Activated CD4-positive, alpha-beta T cell treated with anti-CD3 and anti-CD28 coated beads, Interleukin-2, amount 50 U/mL, for 24 hours (primary cell): ENCODE measurements at regions not wholly inside any gene's neighbourhood (a gene's known extent, or its start where the extent isn't known, plus 50 kb on each side); places are given as distances from the start of the nearest gene placed in this dataset.

ENCODE experiments used
- DNase-seq, 2 donors: peaks; one replicate each; pipeline ENCODE4 v3.0.0-alpha.2; 2020; ENCODE audit warnings: low read depth in 1 of 2, low spot score in 1 of 2

DNA sequence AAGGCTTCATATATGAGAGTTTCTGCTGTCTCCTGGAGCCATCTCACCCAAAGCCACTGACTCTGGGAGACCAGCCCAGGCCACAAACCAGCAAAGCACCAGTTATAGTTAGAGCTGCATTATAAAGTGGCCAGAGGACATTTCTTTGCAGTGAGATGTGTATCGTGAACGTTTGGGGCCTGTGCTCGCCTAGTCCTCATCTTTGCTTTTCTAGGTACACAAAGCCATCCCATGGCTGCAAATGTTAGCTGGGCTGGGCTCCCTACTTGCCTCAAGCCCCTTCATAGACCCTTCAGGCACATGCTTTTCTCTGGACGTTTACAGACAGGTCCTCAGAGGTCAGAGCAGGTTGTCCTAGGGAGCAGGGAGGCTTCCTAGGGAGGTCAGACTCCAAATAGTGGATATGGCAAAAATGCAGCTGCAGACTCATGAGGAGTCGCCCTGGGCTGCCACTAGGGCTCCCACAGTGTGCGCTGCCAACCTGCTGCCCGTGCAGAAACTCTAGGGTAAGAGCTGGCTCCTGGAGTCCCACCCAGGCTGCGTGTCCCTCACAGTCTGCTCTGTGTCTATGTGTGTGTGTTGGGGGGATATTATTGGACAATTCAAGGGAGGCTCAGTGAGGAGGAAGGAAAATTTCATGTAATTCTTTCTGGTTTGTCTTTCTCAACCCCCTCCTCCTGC lies 141.0 kb downstream of the RPIA start:
- no peak for DNase-seq

DNA sequence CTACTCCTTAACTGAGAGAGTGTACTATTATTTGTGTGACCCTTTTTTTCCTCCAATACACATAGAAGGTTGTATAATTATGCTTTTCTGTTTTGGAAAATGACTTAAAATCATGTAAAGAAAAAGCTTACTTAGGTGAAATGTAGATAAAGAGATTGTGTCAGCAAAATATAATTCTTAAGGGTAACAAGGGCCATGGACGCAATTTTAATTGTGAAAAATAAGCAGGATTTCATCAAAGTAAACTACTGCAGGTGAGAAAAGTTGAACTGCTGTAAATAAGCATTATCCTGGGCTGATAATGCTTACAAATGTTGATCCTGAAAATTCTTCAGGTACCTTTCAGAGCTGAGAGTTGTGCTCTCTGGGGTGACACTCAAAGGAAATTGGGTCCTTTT lies 141.5 kb downstream of the RPIA start:
- no peak for DNase-seq

DNA sequence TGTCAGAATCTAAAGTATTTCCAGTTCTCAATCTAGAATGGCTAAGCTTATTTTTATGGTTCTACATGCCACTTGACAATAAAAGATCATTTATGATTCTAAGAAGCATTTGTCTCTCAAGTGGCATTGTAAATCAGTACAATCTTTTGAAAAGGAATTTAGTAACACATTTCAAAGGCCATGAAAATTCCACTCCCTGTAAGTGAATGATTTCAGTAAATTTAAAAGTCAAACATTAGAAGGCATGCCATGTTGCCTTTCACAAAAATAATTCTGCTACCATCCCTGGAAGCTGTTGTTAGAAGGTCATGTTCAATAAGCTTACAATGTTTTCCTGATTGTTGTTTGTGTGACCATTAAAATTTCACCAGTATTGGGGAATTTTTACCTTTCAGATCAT lies 142.9 kb downstream of the RPIA start:
- DNase-seq = no peak

DNA sequence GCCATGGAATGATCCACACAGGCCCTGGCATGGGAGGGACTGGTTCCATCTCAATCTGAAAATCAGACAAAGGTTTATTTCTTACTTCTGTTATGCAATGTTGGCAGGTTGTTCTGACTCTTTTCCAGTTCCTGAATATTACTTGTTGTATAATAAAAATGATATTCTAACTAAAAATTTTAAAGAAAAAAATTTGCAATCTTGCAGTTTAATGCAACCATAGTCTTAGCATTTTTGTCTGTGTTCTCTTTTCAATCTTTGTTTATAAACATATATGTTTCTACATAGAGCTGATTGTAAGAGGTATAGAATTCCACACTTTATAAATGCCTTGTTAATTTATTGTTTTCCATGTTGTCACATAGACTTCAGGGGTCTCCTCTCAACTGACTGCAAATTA lies 143.4 kb downstream of the RPIA start:
- DNase-seq = no peak

DNA sequence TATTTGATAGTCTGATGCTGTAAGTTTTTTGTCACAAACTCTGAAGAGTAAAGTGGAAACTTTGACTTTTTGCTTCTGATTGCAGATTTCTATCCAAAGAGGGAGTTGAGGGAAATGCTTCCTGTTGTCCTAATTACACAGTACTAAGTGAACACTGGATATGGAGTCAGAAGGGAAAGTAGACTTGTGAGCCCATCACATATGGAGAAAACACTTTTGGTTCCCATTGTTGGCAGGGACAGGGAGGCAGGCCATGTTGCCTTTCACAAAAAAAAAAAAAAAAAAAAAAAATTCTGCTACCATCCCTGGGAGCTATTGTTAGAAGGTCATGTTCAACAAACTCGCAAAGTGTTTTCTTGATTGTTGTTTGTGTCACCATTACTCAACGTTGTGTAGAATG lies 144.3 kb downstream of the RPIA start:
- no peak for DNase-seq

DNA sequence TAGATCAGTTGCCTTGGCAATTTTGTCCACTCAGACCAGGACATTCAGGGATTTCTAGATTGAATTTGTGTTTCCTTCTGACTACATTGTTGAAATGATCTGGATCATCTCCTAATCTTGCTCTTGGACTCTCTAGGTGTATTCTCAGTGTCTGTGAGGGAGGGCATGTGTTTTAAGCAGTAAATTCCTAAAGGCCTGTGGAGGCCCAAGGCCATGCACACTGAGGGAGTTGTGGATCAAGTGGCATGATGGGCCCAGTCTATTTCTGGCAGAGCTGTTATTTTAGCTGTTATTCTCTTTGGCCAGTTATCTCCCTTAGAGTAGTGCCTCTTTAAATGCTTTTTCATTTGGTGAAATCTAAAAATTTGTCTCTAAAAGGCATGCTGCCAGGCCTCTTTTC lies 144.9 kb downstream of the RPIA start:
- no peak for DNase-seq

DNA sequence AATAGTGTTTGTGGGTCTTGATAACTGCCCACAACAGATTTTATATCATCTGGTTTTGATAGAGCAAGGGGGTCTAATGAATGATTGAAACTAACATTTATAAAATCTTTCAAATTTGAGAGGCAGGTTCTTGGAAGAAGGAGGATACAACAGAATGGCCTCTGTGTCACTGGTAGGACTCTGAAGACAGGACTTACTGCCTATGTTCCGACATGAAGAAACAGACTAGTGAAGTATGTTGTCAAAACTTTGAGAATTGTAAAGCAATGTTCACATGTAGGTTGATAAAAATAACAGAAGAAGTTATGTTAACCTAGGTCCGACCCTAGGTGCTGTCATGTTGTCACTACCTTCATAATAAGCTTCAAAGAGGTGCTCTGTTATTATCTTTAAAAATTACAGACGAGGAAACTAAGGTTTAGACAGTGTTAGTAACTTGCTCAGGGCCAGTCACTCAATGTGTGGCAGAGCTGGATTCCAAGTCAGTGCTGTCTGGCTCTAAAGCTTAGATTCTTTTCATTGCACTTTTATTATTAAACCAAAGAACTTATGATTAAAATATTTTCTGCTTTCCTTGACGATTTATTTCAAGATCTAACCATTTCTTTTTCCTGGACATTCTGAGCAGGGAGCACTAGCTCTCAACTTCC lies 146.2 kb downstream of the RPIA start:
- no peak for DNase-seq

DNA sequence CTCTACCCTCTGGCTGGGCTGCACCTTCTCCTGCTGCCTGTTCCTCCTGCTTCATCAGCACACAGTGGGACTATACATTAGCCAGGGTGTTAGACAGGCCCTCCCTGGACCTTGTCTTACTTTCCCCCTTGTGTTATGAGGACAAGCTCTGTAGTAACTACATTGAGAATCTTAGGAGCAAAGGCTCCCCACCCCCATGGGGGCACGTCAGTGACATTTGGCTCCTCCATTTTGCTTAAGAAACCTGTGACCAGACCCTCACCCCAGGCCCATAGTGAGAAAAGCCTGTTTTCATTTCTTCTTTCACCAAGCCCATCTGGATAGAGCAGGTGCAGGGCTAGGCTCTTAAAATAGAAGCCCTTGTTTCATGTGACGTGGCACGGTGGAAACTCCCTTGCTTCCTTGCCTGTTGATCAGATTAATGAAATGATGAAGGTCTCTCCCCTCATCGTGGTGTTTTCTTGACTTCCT lies 146.7 kb downstream of the RPIA start:
- DNase-seq = no peak

DNA sequence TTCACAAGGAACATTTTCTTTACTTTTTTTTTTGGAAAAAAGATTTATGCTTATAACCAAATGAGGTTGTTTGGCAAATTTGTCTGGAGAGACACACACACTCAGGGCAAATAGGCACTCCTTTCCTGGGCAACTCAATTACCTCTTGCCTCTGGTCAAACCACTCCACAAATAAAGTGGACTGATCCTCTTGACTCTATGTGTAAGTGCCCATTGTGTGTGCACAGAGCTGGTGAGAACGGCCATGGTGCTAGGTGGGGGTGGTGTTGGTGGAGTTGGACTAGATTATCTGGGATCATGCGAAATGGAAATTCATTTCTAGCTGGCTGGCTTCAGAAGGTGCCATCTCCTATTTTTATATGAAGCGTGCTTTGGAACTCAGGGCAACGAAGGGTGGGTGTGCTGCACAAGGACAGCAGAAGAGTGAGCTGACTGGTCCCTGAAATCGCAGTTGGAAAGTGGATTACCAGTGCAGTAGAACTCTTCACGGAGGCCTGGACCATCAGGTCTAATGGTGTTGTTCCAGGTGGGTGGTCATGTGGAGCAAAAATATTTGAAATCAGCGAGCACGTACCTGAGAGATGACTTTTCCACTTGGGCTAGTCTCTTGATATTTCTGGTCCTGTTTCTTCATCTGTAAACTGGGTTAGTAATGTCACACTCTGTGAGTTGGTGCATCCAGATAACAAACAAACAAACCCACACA lies 149.9 kb downstream of the RPIA start:
- DNase-seq = no peak

DNA sequence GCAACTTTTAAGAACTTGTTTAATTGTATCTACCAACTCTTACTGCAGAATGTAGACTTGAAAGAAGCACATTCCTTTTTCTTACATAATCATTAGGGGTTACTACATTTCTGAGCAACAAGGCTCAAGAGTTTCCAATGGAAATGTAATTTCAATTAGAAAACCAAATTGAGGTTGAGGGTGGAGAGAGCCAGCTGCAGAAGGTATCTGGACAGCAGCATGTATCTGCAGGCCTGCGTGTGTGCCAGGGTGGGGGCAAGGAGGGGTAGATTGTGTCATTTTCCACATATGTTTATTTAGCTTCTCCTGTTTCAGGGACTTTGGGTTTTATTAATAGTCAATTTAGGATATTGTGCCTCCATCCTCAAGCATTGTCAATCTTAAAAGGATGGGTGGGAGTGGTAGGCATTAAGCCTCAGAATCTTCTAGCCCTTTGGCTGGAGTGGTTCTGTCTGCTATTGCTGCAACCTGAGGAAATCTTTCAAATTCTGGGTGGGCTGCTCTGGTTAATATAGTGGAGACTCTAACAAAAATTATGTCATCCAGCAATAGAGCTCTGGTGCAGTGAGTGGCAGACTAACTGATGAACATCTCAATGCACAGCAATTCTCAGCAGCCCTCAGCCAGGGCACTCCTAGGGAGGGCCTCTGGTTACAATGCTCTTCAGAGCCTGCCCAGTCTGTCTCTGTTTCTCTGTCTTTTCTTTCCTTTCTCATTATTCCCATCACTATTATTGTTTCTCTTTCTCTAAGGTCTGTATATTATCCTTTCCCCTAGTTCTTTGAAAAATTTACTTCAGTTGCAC lies 151.4 kb downstream of the RPIA start:
- no peak for DNase-seq

DNA sequence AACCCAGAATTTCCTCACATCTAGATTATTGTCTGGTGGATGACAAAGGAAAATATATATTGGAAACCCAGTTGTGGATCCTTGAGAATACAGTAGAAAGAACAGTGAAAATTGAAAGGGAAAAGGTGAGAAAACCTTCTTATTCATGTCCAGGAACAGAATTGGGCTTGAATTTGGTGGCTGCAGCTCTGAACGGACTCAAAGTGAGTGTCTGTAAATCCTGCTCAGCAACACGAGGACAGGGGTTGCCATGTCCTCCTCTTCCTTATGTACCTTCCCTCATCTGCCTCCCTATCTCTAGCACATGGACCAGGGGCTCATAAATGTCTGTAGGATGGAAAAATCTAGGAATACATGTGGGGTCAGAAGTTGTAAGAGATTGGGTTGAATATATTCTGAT lies 152.2 kb downstream of the RPIA start:
- DNase-seq = no peak

DNA sequence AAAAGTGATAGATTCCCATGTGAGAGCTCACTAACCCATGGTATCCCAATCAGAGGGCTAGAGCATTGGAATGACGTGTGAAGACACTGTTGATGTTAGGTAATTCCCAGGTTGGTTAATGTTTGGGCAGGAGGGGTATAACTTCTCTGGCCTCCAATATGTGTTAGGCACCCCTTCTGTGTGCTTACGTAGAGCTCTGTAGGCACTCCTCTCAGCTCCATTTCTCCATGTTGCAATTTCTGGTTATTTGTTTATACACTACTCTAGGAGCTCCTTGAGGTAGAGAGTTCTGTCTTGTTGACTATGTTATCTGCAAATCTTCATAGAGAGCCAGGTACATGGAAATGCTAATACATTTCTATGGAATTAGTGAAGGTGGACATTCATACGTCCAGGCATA lies 153.5 kb downstream of the RPIA start:
- DNase-seq = no peak

DNA sequence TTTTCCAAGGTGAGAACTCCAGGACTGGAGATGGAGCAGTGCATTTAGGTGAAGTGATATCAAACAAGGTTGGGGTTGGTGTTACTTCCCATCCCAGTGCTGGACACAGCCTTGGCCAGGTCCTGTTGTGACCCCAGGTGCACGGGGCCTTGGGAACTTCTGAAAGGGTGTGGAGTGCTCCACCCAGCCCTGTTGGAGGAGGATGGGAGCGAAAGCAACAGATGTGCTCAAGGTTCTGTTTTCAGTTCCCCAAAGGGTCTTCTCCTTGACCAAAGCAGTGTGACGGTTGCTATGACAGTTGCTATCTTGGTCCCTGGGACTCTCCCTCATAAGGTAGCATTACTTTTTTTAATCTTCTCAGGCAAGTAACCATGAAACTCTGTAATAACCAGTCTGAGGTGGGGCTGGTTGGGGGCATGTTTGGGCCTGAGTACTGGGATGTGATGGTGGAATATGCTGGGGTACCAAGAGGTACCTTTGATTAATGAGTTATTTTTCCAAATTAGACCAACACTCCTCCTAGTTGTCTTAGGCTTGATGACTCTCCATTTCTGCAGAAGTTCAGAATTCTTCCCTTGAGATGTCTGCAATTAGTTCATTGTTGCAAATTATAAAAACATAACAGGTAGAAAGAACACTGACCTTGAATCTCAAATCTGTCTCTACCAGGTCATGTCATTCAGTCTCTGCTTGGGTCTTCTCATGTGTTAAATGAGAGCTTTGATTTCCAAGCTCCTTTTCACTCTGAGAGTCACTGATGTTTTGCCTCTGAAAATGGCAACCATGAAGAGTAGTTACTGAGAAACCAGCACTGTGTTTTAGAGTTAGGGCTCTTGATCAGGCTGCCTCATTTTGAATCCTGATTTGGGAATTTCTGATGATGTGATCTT lies 154.5 kb downstream of the RPIA start:
- no peak for DNase-seq

DNA sequence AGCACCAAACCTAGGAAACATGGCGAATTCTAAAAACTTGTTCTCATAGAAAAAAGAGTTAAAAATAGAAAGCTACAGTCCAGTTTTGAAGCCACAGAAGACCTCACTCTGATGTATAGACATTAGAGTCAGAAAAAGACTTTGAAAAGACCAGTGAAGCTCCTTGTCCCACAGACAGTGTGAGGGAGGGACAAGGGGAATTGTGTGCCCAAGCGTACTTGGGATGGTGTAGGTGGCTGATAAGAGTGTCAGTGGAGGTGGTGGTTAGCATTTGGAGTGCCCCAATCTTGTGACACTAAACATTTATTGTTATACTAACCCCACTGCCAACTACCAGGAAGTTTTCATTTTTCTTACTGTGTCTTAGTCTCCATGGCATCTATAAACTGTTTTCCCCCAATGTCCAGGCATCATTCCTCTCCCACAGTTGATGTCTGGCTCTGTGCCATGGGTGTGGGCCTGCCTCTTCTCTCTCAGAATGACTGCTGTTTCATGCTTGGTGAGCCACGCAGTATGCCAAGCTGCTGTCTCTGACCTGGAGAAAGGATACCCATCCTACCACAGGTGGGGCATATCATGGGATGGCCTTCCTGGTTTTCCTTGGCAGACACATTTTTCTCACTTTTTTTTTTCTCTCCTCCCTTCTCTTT lies 161.4 kb downstream of the RPIA start:
- no peak for DNase-seq

DNA sequence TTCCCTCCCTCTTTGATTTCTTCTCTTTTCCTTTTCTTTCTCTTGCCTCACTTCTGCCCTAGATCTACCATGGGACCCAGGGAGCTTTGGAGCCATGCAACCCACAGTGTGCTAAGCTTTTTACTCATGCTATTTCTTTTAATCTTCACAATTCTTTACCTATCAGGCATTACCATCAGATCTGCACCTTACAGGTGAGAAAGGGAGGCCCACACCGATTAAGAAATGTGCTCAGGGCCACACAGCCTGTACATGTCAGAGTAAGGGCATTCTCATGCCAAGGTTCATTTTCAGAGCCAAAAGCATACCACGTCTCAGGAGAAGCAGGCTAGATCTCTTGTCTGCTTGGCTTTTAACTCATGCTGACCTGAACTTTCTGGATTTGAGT lies 161.9 kb downstream of the RPIA start:
- no peak for DNase-seq

DNA sequence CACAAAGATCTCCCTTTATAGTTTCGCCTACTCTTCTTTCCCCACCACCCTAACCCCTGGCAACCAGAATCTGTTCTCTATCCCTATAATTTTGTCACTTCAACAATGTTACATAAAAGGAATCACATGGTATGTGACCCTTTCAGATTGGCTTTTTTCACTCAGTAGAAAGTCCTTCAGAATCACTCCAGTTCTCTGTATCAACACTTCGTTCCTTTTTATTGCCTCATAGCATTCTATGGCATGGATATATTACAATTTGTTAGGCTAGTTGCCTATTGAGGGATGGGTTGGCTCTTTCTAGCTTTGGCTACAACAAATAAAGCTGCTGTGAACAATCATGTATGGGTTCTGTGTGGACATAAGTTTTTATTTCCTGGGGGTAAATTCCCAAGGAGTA lies 163.1 kb downstream of the RPIA start:
- DNase-seq = no peak

DNA sequence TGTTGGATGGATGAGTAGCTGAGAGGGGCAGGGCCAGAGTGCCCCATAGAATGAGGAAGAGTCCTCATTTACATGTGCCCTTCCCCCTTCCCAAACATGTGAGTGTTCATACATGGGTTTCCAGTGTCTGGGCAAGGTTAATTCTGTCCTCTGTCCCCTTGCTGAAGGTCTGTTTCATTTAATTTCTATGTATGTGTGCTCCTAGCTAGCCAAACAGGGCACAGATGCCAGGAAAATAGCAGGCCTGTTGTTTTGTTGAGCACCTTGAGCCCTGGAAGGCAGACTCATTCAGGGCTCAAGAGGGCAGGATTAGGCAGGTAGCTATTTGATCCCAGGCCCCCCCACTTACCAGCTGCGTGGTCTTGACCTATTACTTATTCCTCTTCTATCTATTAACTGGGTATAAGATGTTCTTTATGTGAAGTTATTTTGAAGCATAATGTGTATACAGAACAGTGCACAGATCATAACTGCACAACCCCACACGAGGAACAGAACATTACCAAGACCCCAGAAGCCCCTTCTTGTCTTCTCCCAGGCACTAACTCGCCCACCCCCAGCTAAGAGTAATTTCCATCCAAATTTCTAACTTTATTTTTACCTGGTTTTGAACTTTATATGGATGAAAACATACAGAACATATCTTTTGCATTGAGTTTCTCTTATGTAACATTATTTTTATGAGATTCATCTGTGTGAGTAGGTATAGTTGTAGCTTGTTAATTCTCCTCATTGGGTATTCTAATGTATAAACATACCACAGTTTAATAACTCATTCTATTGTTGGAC lies 164.3 kb downstream of the RPIA start:
- no peak for DNase-seq

DNA sequence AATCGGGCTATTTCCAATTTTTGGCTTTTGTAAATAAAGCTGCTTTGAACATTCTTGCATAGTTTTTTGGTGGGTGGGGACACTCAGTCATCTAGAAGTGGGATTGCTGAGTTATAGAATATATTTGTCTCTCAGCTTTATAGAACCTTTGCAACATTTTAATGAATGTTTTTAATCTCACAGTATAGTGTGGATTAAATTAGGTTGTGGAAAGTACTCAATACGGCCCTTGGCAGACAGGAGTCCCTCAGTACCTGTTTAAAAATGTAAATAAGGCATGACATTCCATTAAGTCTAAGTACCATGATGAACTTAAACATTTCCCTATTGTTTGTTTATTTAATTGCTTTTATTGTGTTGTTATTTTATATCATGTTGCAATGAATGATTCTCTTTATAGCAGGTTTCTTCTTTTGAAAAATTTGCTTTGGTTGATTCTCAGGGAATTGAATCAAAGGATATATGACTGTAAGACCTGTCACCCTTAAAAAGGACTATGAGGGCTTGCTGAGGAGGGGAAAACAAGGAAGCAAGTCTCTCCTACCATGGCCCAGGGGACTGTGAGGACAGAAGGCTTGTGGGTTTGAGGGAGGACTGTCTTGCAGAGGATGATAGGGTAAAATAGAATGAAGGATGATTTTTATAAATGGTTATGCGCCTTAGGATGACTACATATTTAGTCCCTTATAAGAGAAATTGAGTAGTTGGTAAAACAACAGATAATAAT lies 165.1 kb downstream of the RPIA start:
- no peak for DNase-seq

DNA sequence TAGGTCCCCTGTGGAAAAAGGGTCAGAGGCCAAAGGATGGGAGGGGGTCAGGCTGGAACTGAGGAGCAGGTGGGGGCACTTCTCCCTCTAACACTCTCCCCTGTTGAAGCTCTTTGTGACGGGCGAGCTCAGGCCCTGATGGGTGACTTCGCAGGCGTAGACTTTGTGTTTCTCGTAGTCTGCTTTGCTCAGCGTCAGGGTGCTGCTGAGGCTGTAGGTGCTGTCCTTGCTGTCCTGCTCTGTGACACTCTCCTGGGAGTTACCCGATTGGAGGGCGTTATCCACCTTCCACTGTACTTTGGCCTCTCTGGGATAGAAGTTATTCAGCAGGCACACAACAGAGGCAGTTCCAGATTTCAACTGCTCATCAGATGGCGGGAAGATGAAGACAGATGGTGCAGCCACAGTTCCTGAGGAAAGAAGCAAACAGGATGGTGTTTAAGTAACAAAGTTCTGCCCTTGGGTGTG lies 165.8 kb downstream of the RPIA start:
- no peak for DNase-seq
